Ishikawa (cell line): ENCODE measurements at regions not wholly inside any gene's neighbourhood (a gene's known extent, or its start where the extent isn't known, plus 50 kb on each side); places are given as distances from the start of the nearest gene placed in this dataset.
A peak's percentile ranks its signal among the peaks of the same experiment; 100 is the strongest.

Source experiments
- CEBPB ChIP-seq: IDR thresholded peaks from 2 replicates; pipeline ENCODE4 v1.6.1; 2012
- CREB1 ChIP-seq: IDR thresholded peaks from 2 replicates; pipeline ENCODE4 v1.6.1; 2012; ENCODE audit warnings: low read depth
- EGR1 ChIP-seq: IDR thresholded peaks from 2 replicates; pipeline ENCODE4 v1.6.1; 2012
- EP300 ChIP-seq: IDR thresholded peaks from 2 replicates; pipeline ENCODE4 v1.6.1; 2012; ENCODE audit warnings: borderline replicate concordance
- FOXM1 ChIP-seq: IDR thresholded peaks from 2 replicates; pipeline ENCODE4 v1.6.1; 2012; ENCODE audit warnings: low read depth, borderline replicate concordance
- NFIC ChIP-seq: IDR thresholded peaks from 2 replicates; pipeline ENCODE4 v1.6.1; 2012
- RAD21 ChIP-seq: IDR thresholded peaks from 2 replicates; pipeline ENCODE4 v1.6.1; 2012; ENCODE audit warnings: low read depth
- TAF1 ChIP-seq: IDR thresholded peaks from 2 replicates; pipeline ENCODE4 v1.6.1; 2012; ENCODE audit warnings: low read depth, mild to moderate bottlenecking
- TCF12 ChIP-seq: IDR thresholded peaks from 2 replicates; pipeline ENCODE4 v1.6.1; 2012; ENCODE audit warnings: low read depth
- TEAD4 ChIP-seq: IDR thresholded peaks from 2 replicates; pipeline ENCODE4 v1.6.1; 2012
- USF1 ChIP-seq: IDR thresholded peaks from 2 replicates; pipeline ENCODE4 v1.6.1; 2012
- YY1 ChIP-seq: IDR thresholded peaks from 2 replicates; pipeline ENCODE4 v1.6.1; 2012; ENCODE audit warnings: low read depth
- ZBTB7A ChIP-seq: IDR thresholded peaks from 2 replicates; pipeline ENCODE4 v1.6.1; 2012; ENCODE audit warnings: low read depth
- TF ChIP-seq, protein P1 (sequence below): IDR thresholded peaks from 2 replicates; pipeline ENCODE4 v1.6.1; 2012; ENCODE audit warnings: low read depth, mild to moderate bottlenecking
- TF ChIP-seq, protein P2 (sequence below): IDR thresholded peaks from 2 replicates; pipeline ENCODE4 v1.6.1; 2012

- TF ChIP-seq CEBPB, result no peak
Measured at GRCh38 chr2:40831321-40831873, 379.5 kb upstream of the SLC8A1 start.

GRCh38 chr2:40841856-40842255 lies 390.0 kb upstream of the SLC8A1 start:
- no peak for TF ChIP-seq TCF12
- TF ChIP-seq, protein P1, sequence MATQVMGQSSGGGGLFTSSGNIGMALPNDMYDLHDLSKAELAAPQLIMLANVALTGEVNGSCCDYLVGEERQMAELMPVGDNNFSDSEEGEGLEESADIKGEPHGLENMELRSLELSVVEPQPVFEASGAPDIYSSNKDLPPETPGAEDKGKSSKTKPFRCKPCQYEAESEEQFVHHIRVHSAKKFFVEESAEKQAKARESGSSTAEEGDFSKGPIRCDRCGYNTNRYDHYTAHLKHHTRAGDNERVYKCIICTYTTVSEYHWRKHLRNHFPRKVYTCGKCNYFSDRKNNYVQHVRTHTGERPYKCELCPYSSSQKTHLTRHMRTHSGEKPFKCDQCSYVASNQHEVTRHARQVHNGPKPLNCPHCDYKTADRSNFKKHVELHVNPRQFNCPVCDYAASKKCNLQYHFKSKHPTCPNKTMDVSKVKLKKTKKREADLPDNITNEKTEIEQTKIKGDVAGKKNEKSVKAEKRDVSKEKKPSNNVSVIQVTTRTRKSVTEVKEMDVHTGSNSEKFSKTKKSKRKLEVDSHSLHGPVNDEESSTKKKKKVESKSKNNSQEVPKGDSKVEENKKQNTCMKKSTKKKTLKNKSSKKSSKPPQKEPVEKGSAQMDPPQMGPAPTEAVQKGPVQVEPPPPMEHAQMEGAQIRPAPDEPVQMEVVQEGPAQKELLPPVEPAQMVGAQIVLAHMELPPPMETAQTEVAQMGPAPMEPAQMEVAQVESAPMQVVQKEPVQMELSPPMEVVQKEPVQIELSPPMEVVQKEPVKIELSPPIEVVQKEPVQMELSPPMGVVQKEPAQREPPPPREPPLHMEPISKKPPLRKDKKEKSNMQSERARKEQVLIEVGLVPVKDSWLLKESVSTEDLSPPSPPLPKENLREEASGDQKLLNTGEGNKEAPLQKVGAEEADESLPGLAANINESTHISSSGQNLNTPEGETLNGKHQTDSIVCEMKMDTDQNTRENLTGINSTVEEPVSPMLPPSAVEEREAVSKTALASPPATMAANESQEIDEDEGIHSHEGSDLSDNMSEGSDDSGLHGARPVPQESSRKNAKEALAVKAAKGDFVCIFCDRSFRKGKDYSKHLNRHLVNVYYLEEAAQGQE, result no peak
- no peak for TF ChIP-seq FOXM1
- no peak for TF ChIP-seq CEBPB
- TF ChIP-seq EGR1, result no peak
- no peak for TF ChIP-seq NFIC
- no peak for TF ChIP-seq TEAD4
- TF ChIP-seq RAD21, result no peak
- no peak for TF ChIP-seq CREB1
- no peak for TF ChIP-seq ZBTB7A
- no peak for TF ChIP-seq EP300
- no peak for TF ChIP-seq TAF1
- no peak for TF ChIP-seq YY1
- no peak for TF ChIP-seq USF1
- TF ChIP-seq, protein P2, sequence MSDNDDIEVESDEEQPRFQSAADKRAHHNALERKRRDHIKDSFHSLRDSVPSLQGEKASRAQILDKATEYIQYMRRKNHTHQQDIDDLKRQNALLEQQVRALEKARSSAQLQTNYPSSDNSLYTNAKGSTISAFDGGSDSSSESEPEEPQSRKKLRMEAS, result no peak

DNA sequence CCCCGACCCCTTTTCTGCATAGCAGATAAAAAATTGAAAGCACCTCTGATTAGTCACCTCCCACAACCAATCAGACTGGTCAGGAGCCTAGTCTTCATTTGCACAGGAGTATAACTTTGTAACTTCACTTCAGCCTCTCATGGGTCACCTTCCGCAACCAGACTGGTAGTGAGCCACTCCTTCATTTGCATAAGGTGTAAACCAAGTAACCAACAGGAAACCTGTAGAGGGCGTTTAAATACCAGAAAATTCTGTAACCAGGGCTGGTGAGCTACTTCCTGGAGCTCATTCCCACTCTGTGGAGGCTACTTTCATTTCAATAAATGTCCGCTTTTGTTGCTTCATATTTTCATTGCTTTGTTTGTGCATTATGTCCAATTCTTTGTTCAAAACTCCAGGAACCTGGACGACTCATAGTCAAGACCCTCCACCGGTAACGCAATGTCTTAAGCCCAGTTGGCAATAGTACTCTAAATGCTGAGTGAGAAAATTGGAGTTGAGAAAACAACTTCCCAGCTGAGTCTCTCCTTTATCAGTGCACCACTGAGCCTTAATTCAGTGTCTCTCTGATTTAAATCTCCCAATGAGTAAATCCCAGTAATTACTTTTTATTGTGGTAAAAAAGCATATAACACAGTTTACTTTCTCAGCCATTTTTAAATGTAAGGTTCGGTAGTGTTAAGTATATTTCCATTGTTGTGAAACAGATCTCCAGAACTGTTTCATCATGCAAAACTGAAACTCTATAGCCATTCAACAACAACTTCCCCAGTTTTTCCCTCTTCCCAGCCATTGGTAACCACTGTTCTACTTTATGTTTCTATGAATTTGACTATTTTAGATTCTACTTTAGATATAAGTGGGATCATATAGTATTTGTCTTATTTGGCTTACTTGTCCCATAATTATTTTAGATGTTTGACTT lies 392.7 kb upstream of the SLC8A1 start:
- TF ChIP-seq NFIC, result no peak
- TF ChIP-seq USF1, result no peak
- TF ChIP-seq RAD21, result peak; percentile 31; the same call in 1 of the 2 replicates
- no peak for TF ChIP-seq ZBTB7A

DNA sequence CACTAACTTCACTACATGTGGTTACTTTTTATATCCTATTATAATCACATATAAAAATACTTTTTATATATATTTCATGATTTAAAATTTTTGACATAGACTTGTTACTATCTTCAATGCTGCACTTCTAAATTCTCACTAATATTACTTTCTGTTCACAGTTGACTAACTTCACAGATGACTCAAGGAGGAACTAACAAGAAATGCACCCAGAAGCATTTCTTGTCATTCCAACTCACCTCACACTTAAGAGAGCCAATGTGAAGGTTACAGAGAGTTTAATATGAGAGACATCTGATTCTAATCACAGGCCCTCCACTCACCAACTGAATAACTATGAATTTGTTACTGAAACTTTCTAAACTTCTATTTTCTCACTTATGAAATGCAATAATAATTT lies 399.8 kb upstream of the SLC8A1 start:
- TF ChIP-seq TEAD4 (no peak), TAF1 (no peak), FOXM1 (no peak), YY1 (no peak), RAD21 (no peak), NFIC (no peak), USF1 (no peak), CEBPB (no peak), TCF12 (no peak), EGR1 (no peak), ZBTB7A (no peak), CREB1 (no peak), EP300 (no peak)
- TF ChIP-seq, protein P2, result no peak
- TF ChIP-seq, protein P1, result no peak

GRCh38 chr2:40859617-40860016 lies 407.7 kb upstream of the SLC8A1 start:
- TF ChIP-seq, protein P2, result no peak
- TF ChIP-seq, protein P1, result no peak
- TF ChIP-seq YY1 (no peak), TEAD4 (no peak), CEBPB (no peak), NFIC (no peak)
